ENCODE measurements at regions not wholly inside any gene's neighbourhood (a gene's known extent, or its start where the extent isn't known, plus 50 kb on each side); places are given as distances from the start of the nearest gene placed in this dataset.
A peak's percentile ranks its signal among the peaks of the same experiment; 100 is the strongest.

DNA sequence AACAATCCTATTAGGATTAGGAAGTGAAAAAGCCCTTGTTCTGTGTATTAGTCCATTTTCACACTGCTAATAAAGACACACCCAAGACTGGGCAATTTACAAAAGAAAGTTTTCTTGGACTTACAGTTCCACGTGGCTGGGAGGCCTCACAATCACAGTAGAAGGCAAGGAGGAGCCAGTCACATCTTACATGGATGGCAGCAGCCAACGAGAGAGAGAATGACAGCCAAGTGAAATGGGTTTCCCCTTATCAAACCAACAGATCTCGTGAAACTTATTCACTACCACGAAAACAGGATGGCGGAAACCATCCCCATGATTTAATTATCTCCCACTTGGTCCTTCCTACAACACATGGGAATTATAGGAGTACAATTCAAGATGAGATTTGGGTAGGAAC, 248.2 kb upstream of the KCNMB2 start:
- DNase-seq (ENCODE audit: low spot score): no peak
- TF ChIP-seq, protein P1, sequence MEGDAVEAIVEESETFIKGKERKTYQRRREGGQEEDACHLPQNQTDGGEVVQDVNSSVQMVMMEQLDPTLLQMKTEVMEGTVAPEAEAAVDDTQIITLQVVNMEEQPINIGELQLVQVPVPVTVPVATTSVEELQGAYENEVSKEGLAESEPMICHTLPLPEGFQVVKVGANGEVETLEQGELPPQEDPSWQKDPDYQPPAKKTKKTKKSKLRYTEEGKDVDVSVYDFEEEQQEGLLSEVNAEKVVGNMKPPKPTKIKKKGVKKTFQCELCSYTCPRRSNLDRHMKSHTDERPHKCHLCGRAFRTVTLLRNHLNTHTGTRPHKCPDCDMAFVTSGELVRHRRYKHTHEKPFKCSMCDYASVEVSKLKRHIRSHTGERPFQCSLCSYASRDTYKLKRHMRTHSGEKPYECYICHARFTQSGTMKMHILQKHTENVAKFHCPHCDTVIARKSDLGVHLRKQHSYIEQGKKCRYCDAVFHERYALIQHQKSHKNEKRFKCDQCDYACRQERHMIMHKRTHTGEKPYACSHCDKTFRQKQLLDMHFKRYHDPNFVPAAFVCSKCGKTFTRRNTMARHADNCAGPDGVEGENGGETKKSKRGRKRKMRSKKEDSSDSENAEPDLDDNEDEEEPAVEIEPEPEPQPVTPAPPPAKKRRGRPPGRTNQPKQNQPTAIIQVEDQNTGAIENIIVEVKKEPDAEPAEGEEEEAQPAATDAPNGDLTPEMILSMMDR (IDR thresholded peaks at IDR 0.05): no peak
- no peak overlapping the region for H3K4me3 ChIP-seq
- H3K36me3 ChIP-seq: no peaks in the 10 kb centered on the region
- no peaks in the 10 kb centered on the region for H3K27me3 ChIP-seq
- H3K9me3 ChIP-seq: no peaks in the 10 kb centered on the region
- H3K27ac ChIP-seq: no peak overlapping the region
- no peaks in the 10 kb centered on the region for H3K4me1 ChIP-seq

DNA sequence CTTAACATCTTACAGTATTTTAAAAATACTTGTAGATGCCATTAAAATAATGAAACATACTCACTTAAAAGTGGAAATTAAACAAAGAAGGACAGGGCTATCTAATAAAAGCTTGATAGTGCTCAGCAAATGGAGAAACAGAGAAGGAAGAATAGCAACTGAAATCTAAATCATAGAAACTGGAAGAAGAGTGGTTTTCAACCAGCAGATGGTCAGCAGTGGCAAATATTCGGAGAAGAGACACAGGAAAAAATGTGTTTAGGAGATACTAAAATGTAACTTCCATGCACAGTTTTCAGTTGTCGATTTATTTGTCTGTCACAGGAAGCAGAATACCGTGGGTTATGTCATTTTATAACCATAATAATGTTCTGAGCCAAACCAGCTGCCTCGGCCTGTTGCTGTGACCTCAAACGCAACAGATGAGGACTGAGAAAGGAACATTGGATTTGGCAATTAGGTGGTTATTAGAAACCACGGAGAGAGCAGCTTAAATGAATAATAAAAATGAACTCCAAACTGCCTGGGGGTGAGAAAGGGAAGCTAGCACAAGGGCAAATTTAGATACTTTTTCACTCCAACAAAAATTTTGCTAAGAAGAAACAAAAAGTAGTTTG, 246.6 kb upstream of the KCNMB2 start:
- TF ChIP-seq, protein P1 (IDR thresholded peaks at IDR 0.05): no peak
- Histone ChIP-seq H3K27me3 (no peaks in the 10 kb centered on the region), H3K36me3 (no peaks in the 10 kb centered on the region), H3K4me1 (no peaks in the 10 kb centered on the region), H3K27ac (no peak overlapping the region), H3K4me3 (no peak overlapping the region), H3K9me3 (no peaks in the 10 kb centered on the region)
- DNase-seq (ENCODE audit: low spot score): no peak

DNA sequence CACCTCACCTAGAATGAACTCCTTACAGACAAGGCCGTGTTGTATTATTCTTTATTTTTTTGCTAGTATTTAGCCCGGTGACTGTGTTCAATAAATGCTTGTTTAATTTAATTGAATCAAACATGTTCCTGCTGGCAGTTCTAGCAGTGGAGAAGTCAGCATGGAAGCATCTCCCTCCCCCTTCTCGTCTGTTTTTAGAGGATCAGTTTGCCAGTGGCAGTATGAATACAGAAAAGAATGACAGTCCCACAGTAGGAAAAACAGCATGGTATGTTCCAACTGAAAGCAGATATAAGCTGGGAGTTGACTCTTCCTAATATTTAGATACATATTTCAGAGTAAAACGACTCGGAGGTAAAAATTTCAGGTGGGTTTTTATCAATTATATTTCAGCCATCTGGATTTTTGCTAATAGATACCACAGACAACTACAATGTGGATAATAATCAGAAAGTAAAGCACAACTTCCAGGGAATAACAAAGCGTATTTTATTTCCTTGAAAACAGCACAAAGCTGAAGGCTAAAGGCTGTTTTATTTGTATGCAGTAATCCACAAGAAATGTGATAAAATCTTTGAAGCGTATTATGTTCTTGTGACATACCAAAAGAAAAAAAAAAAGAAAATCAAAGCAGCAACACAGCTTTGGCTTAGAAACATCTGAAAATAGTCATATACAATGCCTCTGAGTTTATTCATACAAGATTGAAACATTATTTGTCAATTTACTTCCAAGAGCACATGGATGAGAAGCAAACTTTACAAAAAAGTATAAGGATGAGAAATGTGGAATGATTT, 244.5 kb upstream of the KCNMB2 start:
- Histone ChIP-seq H3K4me3 (no peak overlapping the region), H3K27ac (no peak overlapping the region), H3K36me3 (no peaks in the 10 kb centered on the region), H3K9me3 (no peaks in the 10 kb centered on the region), H3K4me1 (no peaks in the 10 kb centered on the region), H3K27me3 (no peaks in the 10 kb centered on the region)
- DNase-seq (ENCODE audit: low spot score): no peak
- TF ChIP-seq, protein P1 (IDR thresholded peaks at IDR 0.05): no peak

DNA sequence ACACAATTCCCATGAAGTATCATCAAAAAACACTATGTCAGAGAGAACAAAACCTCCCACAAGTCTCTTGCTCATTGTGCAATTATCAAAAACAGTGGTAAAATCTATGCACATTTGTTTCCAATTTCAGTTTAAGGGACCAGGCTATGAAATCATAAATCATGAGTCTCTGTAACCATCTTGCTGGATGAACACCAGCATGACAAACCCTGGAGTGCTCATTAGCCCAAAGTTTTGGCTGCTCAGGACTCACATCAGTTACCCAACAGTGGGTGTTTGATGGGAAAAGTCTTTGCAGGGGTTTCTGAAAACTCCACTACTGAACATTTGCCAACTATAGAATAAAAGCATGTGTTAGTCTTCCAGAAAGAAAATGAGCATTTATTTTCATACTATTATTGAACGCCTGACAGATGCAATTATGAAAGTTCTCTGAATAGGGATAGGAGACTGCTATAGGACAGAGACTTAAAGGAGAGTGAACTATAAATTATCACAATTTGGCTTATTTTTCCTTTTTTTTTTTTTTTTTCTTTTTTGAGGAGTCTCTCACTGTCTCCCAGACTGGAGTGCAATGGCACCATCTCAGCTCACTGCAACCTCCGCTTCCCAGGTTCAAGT, 240.8 kb upstream of the KCNMB2 start:
- no peak for DNase-seq (ENCODE audit: low spot score)
- TF ChIP-seq, protein P1 (IDR thresholded peaks at IDR 0.05): no peak
- no peaks in the 10 kb centered on the region for H3K27me3 ChIP-seq
- H3K9me3 ChIP-seq: no peaks in the 10 kb centered on the region
- H3K4me1 ChIP-seq: no peaks in the 10 kb centered on the region
- H3K36me3 ChIP-seq: no peaks in the 10 kb centered on the region
- no peak overlapping the region for H3K27ac ChIP-seq
- H3K4me3 ChIP-seq: no peak overlapping the region

DNA sequence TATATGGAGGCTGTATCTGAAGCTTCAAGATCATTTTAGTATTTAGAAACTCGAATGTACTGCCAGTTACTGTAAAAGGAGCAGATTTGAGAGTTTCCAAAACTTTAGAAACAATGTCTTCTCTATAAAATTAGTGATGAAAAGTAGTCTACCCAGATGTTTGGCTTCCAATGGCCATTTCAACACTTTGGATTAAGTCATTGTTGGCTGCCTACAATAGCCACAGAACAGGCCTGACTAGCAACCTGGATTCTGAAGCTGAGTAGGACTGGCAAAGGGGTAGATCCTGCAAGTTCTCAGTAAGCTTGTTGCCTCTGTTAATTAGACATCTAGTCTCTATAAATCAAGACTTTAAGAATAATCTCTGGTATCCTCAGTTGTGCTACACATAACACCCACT, 239.0 kb upstream of the KCNMB2 start:
- Histone ChIP-seq H3K27me3 (no peaks in the 10 kb centered on the region), H3K27ac (peak overlapping the region in 1 of 2 donors; percentile 16), H3K9me3 (no peaks in the 10 kb centered on the region), H3K4me1 (no peaks in the 10 kb centered on the region), H3K4me3 (no peak overlapping the region), H3K36me3 (no peaks in the 10 kb centered on the region)
- DNase-seq (ENCODE audit: low spot score): no peak
- TF ChIP-seq, protein P1 (IDR thresholded peaks at IDR 0.05): no peak
